PC-3 (cell line): ENCODE measurements at regions not wholly inside any gene's neighbourhood (a gene's known extent, or its start where the extent isn't known, plus 50 kb on each side); places are given as distances from the start of the nearest gene placed in this dataset.

Experiments used
- EZH2 ChIP-seq: fragments of 300-600 bp; sonication (generic); IDR thresholded peaks from one replicate; pipeline ENCODE4 v1.6.1; 2017; ENCODE audit warnings: antibody characterized with exemption, mild to moderate bottlenecking, low read length; ENCODE audit not compliant: unreplicated experiment
- EZH2phosphoT487 ChIP-seq: fragments of 300-600 bp; sonication (generic); IDR thresholded peaks from 2 replicates; pipeline ENCODE4 v1.6.1; 2018; ENCODE audit warnings: mild to moderate bottlenecking, antibody characterized with exemption, low read length, borderline replicate concordance
- TF ChIP-seq, protein P1 (sequence below): fragments of 300-600 bp; sonication (generic); conservative IDR thresholded peaks from 2 replicates; pipeline ENCODE4 v1.5.1; 2017; ENCODE audit warnings: antibody characterized with exemption, low read depth, mild to moderate bottlenecking, low read length

DNA sequence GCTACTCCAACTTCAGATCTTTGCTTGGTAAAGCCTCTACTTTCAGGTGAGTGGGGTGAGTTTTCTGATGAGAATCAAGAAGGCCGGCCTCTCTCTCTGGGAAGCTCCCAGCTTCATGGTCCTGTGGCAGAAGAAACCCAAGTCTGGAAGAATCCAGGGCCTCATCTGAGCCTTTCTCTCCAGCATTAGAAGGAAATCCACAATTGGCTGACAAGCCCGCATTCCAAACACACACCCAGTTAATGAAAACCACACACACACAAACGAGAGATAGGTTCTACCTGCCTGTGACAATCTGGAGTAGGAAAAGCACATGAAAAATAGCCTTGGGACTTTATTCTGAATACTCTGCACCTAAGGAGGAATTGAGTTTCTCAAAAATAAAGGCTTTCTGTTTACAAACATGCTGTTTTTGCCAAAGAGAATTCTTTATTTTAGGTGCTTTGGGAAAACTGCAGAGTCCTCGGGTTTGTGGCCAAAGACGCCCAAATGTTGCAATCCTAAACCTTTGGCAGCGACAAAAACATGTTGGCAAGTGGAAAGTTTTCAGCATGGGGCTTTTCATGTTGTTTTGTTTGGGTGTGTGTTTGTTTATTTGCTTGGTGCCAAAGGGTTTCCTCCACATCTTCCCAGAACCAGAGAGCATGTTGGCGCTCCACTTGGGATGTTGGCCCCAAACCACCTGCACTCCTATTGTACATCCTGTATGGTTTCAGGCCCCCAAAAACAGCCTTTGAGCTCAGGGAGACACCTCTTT lies 216.2 kb downstream of the SETD4 start:
- TF ChIP-seq, protein P1, sequence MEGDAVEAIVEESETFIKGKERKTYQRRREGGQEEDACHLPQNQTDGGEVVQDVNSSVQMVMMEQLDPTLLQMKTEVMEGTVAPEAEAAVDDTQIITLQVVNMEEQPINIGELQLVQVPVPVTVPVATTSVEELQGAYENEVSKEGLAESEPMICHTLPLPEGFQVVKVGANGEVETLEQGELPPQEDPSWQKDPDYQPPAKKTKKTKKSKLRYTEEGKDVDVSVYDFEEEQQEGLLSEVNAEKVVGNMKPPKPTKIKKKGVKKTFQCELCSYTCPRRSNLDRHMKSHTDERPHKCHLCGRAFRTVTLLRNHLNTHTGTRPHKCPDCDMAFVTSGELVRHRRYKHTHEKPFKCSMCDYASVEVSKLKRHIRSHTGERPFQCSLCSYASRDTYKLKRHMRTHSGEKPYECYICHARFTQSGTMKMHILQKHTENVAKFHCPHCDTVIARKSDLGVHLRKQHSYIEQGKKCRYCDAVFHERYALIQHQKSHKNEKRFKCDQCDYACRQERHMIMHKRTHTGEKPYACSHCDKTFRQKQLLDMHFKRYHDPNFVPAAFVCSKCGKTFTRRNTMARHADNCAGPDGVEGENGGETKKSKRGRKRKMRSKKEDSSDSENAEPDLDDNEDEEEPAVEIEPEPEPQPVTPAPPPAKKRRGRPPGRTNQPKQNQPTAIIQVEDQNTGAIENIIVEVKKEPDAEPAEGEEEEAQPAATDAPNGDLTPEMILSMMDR = no peak
- TF ChIP-seq EZH2phosphoT487 (no peak), EZH2 (no peak)
